NCI-H226 (cell line): ENCODE measurements at regions not wholly inside any gene's neighbourhood (a gene's known extent, or its start where the extent isn't known, plus 50 kb on each side); places are given as distances from the start of the nearest gene placed in this dataset.
"Not testable (repeated sequence)": the region's sequence is repeated elsewhere in the genome, so short reads cannot be mapped to it uniquely, and the experiment has no call there.

Experiments
- DNase-seq: peaks from one replicate; pipeline ENCODE4 v3.0.0-alpha.2; 2015

DNA sequence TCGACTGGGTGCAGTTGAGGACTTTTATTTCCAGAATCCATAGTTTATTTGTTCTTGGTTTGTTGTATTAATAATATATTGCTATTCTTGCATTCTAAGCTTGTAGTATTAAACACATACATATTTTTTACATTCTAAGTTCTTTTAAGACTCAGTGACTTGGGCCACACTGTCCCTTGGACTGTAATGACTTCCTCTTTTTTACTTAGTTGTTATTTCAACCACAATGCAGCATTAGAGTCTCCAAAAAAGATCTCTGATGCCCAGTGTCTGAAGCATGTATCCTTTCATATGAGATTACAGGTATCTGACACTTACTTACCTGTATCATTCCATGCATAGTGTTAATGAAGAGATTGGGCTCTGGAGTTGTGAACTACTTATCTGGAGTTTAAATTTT, 864.9 kb upstream of the PCDH20 start:
- no peak for DNase-seq

DNA sequence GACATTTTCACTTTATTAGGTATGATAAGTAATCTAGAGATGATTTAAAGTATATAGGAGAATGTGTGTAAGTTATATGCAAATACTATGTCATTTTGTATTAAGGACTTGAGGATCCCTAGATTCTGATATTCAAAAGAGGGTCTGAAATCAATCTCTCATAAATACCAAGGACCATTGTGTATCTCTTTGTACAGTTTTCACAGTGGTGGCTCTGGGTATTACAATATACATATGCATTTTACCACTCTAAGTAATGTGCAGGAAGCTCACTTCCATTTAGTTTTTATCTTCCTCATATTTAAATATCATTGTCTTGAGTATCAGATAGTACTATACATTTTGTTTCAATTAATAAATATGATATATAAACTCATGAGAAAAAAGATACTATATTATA, 862.6 kb upstream of the PCDH20 start:
- no peak for DNase-seq

- DNase-seq, result no peak
Measured at GRCh38 chr13:62251734-62252133, 836.1 kb upstream of the PCDH20 start.

- DNase-seq, result peak; percentile 51
Measured at GRCh38 chr13:62250501-62251201, 835.0 kb upstream of the PCDH20 start.

DNA sequence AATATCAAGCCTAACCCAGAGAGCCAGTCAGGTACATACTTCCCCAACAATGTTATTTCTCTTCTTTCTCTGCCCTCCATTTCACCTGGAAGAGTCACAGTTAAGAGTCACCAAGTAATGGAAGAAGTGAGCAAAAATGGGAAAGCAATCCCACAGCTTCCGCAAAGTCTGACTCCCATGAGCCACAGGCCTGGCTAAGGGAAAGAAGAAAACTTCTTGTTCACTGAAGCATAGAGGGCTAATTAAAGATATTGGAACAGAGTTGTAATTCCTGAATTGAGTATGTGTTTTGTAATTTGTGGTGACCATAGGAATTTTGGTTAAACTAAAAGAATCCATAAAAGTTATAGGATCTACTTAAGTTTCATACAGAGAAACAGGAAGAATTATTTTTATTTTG, 830.9 kb upstream of the PCDH20 start:
- DNase-seq, result no peak

DNA sequence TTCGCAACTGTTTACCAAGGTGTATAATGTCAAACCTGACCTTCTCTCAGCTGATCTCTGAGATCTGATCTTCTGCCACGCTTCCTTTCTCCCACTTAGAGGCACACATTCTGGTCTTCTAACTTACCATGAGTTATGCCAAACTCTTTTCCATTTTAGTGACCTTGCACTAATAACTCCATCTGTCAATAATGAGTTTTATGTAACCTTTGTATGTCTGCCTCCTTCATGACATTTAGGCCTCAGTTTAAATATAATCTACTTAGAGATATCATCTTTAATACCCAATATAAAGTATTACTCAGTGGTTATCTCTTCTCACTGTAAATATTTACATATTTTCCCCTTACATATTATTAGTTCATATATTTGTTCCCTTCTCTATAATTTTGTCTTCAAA, 827.5 kb upstream of the PCDH20 start:
- DNase-seq, result no peak

- no peak for DNase-seq
Measured at GRCh38 chr13:62234780-62235440, 819.3 kb upstream of the PCDH20 start.

DNA sequence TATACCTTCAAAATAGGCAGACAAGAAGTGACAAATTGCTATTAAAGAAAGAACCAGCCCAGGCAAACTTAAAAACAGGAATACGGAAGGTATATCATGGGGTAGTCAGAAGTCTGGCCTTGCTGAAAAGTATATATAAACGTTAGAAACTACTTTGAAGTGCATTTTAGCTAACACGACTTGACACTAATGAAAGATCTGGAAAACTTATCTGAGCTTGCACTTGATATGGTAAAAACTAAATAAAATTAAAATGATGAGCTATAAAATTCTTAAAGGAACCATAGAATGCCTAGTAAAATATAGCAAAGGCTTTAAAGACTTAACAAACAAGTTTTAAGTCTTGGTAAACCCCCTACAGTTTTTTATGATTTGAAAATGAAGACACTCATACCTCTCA, 795.3 kb upstream of the PCDH20 start:
- no peak for DNase-seq

- DNase-seq, result no peak
Measured at GRCh38 chr13:62209529-62209928, 793.9 kb upstream of the PCDH20 start.

GRCh38 chr13:62207388-62207787, 791.7 kb upstream of the PCDH20 start:
- DNase-seq, result no peak

DNA sequence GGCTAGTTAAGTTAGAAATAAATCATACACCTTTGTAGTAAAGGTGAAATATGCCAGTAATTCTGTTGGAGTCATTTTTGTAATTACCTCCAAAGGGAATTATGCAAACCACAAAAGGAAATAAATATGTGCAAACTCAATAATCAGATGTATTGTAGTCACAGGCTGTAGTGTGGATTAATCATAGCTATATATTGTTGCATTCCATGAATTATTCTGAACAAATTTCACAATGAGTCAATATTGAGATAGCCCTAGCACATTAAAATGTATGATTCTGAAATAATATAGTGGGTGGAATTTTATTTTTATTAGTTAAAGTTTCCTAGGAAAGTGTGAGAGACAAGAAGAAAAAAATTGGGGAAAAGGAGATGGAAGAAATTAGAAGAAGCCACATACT, 790.5 kb upstream of the PCDH20 start:
- DNase-seq, result no peak

- no peak for DNase-seq
Measured at GRCh38 chr13:62205273-62205672, 789.6 kb upstream of the PCDH20 start.

- DNase-seq, result peak; percentile 34
Measured at GRCh38 chr13:62194371-62194770, 778.7 kb upstream of the PCDH20 start.

DNA sequence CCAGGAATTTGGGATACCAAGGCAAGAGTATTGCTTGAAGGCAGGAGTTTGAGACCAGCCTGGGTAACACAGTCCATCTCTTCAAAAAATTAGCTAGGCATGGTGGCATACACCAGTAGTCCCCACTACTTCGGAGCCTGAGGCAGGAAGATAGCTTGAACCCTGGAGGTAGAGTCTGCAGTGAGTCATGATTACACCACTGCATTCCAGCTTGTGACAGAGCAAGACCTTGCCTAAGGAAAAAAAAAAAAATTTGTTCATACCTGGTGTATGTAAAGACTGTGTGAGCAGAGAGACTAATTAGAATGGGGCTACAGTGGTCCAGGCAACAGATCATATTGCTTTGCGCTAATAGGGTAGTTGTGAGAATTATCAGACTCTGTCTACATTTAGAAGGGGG, 778.3 kb upstream of the PCDH20 start:
- DNase-seq, result peak; percentile 65

- DNase-seq, result no peak
Measured at GRCh38 chr13:62185631-62186255, 770.1 kb upstream of the PCDH20 start.

DNA sequence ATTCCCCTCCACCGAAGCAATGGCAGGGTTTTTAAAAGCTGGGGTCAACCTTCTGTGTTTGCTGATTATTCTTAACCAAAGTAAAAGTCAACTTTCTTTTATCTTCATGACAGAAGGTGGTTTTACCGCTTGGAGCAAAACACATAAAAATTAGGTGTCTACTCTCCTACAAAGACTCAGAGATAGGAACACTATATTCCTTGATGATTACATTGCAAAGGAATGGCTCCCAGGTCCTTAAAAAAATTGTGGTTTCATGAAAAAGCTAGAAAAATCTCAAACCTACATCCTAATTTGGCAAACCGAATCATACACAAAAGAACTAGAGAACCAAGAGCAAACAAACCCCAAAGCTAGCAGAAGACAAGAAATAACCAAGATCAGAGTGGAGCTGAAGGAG, 760.4 kb upstream of the PCDH20 start:
- DNase-seq, result peak; percentile 68

- peak; percentile 8 for DNase-seq
Measured at GRCh38 chr13:62173958-62174357, 758.3 kb upstream of the PCDH20 start.

- peak; percentile 45 for DNase-seq
Measured at GRCh38 chr13:62171697-62172096, 756.0 kb upstream of the PCDH20 start.

- DNase-seq, result no peak
Measured at GRCh38 chr13:62168891-62169290, 753.2 kb upstream of the PCDH20 start.

DNA sequence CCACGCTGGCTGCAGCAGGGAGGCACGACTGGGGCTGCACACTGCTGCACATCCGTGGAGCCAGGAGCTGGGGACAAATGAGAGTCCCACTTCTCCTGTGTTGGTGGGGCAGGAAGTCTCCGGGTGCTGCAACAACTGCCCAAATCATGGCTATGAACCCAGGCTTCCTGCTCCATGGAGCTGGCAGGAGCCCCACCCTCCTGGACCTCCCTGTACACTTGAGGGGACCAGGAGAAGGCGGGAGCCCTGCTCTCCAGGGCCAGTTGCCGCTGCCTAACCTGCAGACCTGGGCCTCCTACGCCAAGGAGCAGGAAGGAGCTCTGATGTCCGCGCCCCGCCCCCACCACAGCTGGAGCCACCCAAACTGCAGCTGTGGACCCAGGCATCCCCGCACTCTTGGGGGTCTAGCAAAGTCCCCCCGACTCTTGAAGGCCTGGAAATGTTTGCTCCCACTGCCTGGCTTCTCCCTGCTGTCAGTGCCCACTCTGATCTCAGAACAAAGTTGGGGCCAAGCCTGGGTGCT, 752.1 kb upstream of the PCDH20 start:
- DNase-seq, result no peak

DNA sequence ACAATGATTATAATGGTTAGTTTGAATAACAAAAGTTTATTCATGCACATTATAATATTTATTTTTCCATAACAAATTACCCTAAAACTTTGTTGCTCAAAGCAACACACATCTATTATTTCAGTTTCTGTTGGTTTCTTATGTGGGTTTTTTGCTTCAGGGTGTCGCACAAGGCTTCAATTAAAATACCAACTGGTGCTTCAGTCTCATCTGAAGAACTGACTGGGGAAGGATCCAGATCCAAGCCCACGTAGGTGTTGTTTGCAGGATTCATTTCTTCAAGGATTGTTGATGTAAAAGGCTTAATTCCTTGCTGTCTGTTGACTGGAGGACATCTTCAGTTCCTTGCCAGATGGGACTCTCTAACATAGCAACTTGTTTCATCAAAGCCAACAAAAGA, 747.2 kb upstream of the PCDH20 start:
- no peak for DNase-seq

DNA sequence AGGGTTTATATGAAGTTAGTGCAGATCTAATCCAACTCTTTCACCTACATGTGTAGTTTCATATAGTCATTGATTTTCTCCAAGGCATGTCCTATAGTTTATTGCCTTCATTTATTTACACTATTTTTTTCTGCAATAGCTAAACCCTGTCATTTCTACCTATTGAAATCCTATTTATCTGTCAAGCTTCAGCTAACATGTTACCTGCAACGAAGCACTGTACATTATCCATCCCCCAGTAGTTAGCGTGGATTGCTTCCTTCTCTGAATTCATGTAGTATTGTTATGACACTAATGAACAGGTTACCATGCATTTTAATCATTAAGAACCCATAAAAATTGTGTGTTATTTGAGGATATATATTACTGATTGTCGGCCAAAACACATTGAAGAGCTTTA, 742.9 kb upstream of the PCDH20 start:
- no peak for DNase-seq

- not testable (repeated sequence) for DNase-seq
Measured at GRCh38 chr13:62151724-62152123, 736.1 kb upstream of the PCDH20 start.

DNA sequence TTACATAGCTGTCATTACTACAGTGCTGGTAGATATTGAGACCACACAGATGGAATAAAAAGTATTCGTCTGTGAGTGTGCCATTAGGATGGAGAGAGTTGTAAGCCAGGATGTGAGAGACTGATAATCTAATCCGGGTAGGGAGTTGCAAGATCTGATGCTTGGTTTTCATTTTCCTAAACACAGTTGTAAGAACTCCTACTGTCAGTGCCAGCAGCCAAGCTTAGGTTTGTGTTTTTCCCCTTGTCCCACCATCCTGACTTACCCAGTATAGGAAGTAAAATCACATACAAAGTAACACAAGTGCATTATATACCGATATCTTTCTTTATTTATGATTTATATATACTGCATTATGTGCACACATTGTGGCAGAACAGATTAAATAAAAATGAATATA, 726.4 kb upstream of the PCDH20 start:
- no peak for DNase-seq
